Fibroblast of skin of left biceps (primary cell): ENCODE measurements at regions not wholly inside any gene's neighbourhood (a gene's known extent, or its start where the extent isn't known, plus 50 kb on each side); places are given as distances from the start of the nearest gene placed in this dataset.

Experiments
- DNase-seq, 2 experiments: peaks; one replicate each; pipeline ENCODE4 v3.0.0-alpha.2; 2013; ENCODE audit warnings: low read depth in 2 of 2

- DNase-seq: no peak
These were observed 304.6 kb upstream of the SLC10A2 start for GRCh38 chr13:103370790-103371189.

GRCh38 chr13:103358255-103358932 lies 292.2 kb upstream of the SLC10A2 start:
- DNase-seq: no peak

- no peak for DNase-seq
These were observed 290.1 kb upstream of the SLC10A2 start for GRCh38 chr13:103356226-103356864.

GRCh38 chr13:103354171-103354570 lies 288.0 kb upstream of the SLC10A2 start:
- DNase-seq: peak; percentile 71 to 74

- peak; percentile 30 to 35 for DNase-seq
These were observed 285.0 kb upstream of the SLC10A2 start for GRCh38 chr13:103351035-103351828.

GRCh38 chr13:103350147-103350546 lies 283.9 kb upstream of the SLC10A2 start:
- DNase-seq: no peak

- DNase-seq: no peak
These were observed 283.2 kb upstream of the SLC10A2 start for GRCh38 chr13:103349211-103349980.

- no peak for DNase-seq
These were observed 269.0 kb upstream of the SLC10A2 start for GRCh38 chr13:103335241-103335640.

- no peak for DNase-seq
These were observed 265.7 kb upstream of the SLC10A2 start for GRCh38 chr13:103331924-103332323.

- no peak for DNase-seq
These were observed 262.7 kb upstream of the SLC10A2 start for GRCh38 chr13:103328899-103329298.

- DNase-seq: no peak
These were observed 260.1 kb upstream of the SLC10A2 start for GRCh38 chr13:103326326-103326725.

- no peak for DNase-seq
These were observed 259.5 kb upstream of the SLC10A2 start for GRCh38 chr13:103325672-103326071.

- DNase-seq: no peak
These were observed 258.4 kb upstream of the SLC10A2 start for GRCh38 chr13:103324641-103325040.

GRCh38 chr13:103315711-103316110 lies 249.5 kb upstream of the SLC10A2 start:
- DNase-seq: no peak

- no peak for DNase-seq
These were observed 246.2 kb upstream of the SLC10A2 start for GRCh38 chr13:103312467-103312866.

GRCh38 chr13:103308667-103309066 lies 242.4 kb upstream of the SLC10A2 start:
- DNase-seq: no peak

- no peak for DNase-seq
These were observed 239.9 kb upstream of the SLC10A2 start for GRCh38 chr13:103306163-103306562.

GRCh38 chr13:103303078-103303651 lies 236.9 kb upstream of the SLC10A2 start:
- no peak for DNase-seq

- DNase-seq: no peak
These were observed 236.5 kb upstream of the SLC10A2 start for GRCh38 chr13:103302676-103303075.

- DNase-seq: no peak
These were observed 232.9 kb upstream of the SLC10A2 start for GRCh38 chr13:103299079-103299478.

- no peak for DNase-seq
These were observed 230.9 kb upstream of the SLC10A2 start for GRCh38 chr13:103297083-103297482.
